OCI-LY3 (cell line): ENCODE measurements at regions not wholly inside any gene's neighbourhood (a gene's known extent, or its start where the extent isn't known, plus 50 kb on each side); places are given as distances from the start of the nearest gene placed in this dataset.

ENCODE experiments used
- CTCF ChIP-seq: fragments of 200-600, 300-600 bp; sonication (generic); IDR thresholded peaks from 2 replicates; pipeline ENCODE4 v1.5.1; 2014; ENCODE audit warnings: antibody characterized with exemption, low read length, low read depth
- EZH2phosphoT487 ChIP-seq: fragments of 200-600 bp; shearing (Covaris generic); IDR thresholded peaks from 2 replicates; pipeline ENCODE4 v1.6.1; 2018; ENCODE audit warnings: antibody characterized with exemption, mixed run types, low read depth

- no peak for TF ChIP-seq CTCF
- no peak for TF ChIP-seq EZH2phosphoT487
These were observed 160.1 kb downstream of the TEX29 start for GRCh38 chr13:111480503-111480902.
